OCI-LY1 (cell line): ENCODE measurements at regions not wholly inside any gene's neighbourhood (a gene's known extent, or its start where the extent isn't known, plus 50 kb on each side); places are given as distances from the start of the nearest gene placed in this dataset.

Source experiments
- EZH2 ChIP-seq: fragments of 200-600 bp; sonication (generic), shearing (Covaris generic); IDR thresholded peaks from 2 replicates; pipeline ENCODE4 v1.8.0; 2017; ENCODE audit warnings: borderline replicate concordance, mixed run types, mild to moderate bottlenecking, antibody characterized with exemption, low read length, moderate library complexity, mixed read lengths
- TF ChIP-seq, protein P1 (sequence below): fragments of 200-600 bp; sonication (generic), shearing (Covaris generic); IDR thresholded peaks from 2 replicates; pipeline ENCODE4 v1.5.1; 2017; ENCODE audit warnings: mild to moderate bottlenecking, antibody characterized with exemption, low read length, moderate library complexity, mixed read lengths

DNA sequence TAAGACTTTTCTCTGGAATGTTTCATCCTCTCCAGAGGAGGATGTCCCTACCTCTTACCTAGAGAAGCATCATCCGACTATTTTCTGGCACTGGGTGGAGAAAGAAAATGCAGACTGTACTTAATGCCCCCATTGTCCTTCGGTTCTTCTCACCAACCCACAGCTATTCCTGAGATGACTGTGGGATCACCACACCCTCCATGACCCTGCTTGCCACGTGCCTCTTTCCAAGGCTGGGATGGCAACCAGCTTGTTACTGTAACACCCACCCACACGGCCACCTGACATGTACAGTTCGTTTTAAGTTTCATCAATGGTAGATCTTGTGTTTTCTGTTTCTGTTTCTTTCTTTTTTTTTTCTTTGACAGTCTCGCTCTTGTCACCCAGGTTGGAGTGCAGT lies 365.2 kb downstream of the FBXO15 start:
- TF ChIP-seq, protein P1, sequence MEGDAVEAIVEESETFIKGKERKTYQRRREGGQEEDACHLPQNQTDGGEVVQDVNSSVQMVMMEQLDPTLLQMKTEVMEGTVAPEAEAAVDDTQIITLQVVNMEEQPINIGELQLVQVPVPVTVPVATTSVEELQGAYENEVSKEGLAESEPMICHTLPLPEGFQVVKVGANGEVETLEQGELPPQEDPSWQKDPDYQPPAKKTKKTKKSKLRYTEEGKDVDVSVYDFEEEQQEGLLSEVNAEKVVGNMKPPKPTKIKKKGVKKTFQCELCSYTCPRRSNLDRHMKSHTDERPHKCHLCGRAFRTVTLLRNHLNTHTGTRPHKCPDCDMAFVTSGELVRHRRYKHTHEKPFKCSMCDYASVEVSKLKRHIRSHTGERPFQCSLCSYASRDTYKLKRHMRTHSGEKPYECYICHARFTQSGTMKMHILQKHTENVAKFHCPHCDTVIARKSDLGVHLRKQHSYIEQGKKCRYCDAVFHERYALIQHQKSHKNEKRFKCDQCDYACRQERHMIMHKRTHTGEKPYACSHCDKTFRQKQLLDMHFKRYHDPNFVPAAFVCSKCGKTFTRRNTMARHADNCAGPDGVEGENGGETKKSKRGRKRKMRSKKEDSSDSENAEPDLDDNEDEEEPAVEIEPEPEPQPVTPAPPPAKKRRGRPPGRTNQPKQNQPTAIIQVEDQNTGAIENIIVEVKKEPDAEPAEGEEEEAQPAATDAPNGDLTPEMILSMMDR, result no peak
- TF ChIP-seq EZH2, result no peak
